ENCODE measurements at regions not wholly inside any gene's neighbourhood (a gene's known extent, or its start where the extent isn't known, plus 50 kb on each side); places are given as distances from the start of the nearest gene placed in this dataset.
"Not testable (repeated sequence)": the region's sequence is repeated elsewhere in the genome, so short reads cannot be mapped to it uniquely, and the experiment has no call there.

DNA sequence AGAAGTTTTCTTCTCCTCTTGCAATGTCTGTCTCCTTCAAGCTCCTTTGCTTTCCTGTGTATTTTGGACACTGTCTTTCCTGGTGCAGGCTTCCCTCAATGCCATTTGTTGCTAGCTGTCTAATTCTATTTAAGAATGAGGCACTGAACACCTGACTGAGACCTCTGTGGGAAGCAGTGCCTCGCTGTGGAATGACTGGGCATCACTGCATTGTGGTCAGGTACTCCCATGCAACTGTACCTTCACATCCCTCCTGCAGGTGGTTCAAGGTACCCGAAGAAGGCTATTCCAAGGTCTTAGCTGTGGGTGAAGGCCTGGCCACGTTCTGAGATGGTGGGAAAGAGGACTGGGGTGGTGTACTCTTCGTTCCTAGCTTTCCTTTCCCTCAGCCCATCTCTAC lies 152.8 kb upstream of the CTAGE1 start:
- no peak for DNase-seq

DNA sequence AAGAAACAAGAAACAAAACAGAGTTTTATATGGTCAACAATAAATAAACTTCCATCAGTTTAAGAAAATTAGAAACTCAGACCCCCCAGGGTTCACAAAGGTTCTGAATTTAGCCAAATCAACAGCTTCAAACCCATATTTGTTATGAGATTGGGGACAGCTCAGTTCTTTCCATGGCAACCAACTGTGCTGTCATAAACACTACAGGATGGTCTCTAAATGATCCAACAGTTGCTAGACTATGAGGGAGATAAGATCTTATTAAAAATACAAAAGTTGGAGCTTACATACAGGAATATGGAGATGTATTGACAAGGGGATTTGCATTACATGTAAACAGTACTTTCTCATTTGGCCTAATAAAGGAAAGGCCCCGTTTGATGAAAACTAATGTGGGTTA lies 154.6 kb upstream of the CTAGE1 start:
- DNase-seq, result peak; percentile 60 to 72

DNA sequence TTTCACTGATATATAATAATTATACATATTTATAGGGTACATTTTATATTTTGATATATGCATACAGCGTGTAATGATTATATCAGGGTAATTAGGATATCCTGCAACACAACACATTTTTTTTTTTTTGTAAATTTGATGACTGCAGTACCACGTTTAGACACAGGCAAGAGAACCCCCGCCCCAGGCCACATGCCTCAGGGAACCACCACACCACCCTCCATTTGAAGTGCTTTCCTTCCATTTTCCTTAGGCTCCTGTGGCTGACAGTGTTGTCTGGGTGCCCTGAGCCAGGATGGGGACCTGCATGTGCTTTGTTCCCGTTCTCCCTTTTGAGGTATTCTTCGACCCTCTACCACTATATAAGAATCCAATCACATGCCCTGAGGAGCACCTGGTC lies 161.6 kb upstream of the CTAGE1 start:
- no peak for DNase-seq

DNA sequence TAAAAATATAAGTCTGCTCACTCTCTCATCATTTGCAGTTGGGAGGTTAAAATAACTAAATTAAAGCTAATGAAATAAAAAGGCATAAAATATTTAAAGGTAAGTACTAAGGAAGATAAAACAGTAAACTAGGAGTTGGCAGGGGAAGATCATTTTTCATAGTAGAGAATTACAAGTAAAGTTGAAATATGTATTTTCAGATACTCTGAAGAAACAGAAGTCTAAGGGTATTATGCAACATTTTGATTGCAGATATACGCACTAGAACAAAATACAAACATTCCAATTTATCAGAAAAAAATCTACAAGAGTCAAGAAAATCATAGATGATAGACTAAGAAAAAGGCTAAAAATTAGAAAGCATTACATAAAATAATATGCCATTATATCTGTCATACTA lies 167.6 kb upstream of the CTAGE1 start:
- no peak for DNase-seq

DNA sequence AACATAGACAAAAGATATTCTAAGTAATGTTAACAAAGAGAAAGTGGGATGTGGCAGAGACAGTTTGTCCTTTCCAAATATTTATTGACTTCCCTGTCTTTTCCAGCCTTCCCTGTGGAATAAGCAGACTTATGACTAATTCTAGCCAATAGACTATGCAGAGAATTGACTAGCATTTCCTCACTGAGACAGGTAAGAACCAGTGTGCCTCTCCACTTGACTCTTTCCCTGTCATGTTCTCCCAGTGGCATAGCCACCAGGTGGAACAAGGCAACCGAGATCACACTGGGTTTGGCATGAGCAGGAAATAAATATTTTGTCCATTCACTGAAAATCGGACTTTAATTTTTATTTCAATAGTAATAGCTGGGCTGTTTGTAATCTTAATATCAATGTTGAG lies 168.1 kb upstream of the CTAGE1 start:
- no peak for DNase-seq

DNA sequence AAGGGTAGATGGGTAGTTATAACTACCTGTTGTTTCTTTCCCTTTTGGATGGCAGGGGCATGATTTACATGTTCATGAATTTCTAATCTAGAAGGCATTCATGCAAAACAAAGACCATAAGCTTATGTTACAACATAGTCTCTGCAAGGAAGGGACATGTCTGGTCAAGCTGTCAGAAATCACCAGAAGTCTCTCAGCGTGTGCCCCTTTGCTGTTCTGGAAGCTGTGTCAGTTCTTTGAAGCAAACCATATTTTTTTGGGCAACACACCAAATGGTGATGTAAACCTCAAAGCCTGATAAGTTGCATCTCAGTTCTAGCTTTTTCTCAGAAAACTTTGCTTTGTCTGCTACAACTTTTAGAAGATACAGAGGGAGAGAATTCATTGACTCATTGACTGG lies 173.5 kb upstream of the CTAGE1 start:
- DNase-seq, result peak; percentile 30 to 65

DNA sequence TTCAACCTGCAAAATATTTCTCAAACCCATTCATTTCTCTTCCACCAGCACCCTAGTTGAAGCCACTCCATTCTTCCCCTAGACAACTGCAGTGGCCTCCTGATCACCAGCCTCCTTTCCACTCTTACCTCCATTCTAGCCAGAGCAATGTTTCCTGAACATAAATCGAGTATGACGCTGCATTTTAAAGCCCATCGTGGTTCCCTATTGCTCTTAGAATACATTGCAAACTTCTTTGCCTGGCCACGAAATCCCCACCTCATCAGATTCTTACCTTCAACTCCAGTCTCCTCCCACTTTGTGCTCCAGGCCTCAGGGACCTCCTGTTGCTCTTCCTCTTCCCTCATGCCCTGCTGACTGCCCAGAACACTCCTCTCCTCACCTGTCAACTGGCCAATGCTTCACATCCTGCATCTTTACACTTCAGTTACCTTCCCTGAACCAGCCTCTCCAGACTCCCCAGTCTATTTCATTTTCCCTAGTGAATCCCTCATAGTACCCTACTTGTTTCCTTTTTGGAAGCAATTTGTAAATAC lies 176.5 kb upstream of the CTAGE1 start:
- DNase-seq, result no peak

DNA sequence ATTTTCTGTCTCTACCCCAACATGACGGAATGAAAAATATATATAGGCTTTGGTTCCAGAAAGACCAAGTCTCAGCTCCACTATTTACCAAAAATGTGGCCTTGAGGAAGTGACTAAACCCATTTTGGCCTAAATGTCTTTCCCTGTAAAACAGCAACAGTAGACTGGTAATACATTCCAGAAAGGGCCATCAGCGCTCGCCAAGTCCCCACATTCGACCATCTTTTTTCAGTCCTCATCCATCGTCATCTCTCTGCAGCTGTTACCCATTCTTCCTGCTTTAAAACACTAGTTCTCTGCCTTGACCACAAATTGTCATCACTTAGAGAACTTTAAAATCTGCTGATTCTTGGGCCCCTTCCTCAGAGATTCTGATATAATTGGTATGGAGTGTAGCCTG lies 183.8 kb upstream of the CTAGE1 start:
- no peak for DNase-seq

DNA sequence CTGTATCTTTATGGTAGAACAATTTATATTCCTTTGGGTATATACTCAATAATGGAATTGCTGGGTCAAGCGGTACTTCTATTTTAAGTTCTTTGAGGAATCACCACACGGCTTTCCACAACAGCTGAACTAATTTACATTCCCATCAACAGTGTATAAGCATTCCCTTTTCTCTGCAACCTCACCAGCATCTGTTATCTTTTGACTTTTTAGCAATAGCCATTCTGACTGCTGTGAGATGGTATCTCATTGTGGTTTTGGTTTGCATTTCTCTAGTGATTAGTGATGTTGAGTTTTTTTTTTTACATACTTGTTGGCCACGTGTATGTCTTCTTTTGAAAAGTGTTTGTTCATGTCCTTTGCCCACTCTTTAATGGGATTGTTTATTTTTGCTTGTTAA lies 184.7 kb upstream of the CTAGE1 start:
- DNase-seq, result not testable (repeated sequence)

DNA sequence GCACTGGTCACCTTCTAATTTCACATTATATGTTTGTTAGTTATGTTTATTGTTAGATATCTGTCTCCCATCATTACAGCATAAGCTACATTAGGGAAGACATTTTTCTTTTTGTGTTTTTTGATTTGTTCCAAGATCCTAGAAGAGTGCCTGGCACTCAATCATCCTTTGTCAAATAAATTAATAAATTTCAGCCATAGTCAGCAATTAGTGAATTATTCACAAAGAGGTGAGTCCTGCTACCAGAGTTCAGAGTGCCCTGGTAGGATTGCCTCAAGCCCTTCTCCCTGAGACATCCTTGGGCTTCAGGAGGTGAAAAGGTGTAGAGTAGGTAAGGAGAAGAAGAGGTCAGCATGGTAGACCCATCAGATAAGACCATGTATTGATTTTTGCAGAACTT lies 186.2 kb upstream of the CTAGE1 start:
- DNase-seq, result no peak

DNA sequence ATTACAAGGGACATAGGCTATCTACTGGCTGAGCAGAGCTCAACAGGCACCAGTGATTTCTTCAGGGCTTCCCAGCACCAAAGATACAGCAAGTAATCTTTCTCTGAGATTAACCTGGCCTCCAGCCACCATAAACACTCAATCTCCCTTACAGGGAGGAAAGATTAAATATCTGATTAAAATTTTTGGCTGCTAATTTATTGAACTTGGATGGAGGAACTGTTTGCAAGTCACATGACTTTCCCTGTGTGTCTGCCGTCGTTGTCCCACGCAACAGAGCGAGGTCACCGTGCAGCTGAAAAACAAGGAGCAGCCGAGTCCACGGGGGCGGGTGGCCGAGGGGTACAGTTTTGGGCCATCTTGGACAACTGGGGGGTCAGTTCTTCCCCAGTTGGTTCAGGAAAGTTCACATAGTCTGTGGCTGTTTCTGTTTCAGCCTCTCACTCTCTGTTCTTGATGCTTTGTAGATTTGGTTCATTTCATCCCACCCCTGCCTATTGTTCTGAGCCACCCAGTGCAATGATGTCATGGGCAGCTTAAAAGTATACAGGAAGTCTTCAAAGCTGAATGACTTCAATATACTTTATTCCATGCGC lies 186.8 kb upstream of the CTAGE1 start:
- no peak for DNase-seq

DNA sequence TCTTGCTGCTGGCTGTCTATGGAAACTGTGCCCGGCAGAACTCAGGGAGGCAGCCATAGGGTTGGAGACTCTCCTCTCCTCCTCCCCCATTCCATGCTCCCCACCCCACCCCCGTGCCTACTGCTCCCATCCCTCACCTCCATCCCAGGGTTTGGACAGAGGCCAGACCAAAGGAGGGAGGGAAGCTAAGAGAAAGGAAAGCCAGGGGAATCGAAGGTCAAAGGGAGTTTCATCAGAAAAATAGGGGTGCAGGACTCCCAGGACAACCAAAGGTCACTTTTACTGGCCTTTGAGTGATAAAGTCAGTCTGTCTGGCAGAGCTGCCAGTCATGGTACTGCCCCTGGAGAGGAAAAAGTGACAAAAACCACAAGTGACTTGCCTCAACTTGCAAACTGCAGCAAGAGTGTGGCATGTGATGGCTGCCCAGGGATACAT lies 187.3 kb upstream of the CTAGE1 start:
- no peak for DNase-seq

DNA sequence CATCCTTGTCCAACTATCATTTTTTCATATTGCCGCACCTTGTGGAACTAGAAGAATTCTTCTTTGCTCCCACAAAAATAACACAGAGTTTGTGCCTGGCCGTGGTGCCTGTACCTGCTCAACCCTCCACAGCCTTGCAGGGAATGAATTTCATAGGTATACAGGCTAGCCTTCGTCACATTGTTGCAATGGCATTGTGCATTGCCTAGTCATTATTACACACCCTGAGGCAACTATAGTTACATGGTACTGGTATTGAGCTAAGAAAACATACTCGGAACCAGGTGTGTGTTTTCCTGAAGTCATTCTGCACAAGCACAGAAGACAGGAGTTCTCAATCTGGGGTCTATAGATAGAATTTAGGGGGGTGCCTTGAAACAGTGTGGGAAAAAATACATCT lies 188.0 kb upstream of the CTAGE1 start:
- DNase-seq, result no peak

DNA sequence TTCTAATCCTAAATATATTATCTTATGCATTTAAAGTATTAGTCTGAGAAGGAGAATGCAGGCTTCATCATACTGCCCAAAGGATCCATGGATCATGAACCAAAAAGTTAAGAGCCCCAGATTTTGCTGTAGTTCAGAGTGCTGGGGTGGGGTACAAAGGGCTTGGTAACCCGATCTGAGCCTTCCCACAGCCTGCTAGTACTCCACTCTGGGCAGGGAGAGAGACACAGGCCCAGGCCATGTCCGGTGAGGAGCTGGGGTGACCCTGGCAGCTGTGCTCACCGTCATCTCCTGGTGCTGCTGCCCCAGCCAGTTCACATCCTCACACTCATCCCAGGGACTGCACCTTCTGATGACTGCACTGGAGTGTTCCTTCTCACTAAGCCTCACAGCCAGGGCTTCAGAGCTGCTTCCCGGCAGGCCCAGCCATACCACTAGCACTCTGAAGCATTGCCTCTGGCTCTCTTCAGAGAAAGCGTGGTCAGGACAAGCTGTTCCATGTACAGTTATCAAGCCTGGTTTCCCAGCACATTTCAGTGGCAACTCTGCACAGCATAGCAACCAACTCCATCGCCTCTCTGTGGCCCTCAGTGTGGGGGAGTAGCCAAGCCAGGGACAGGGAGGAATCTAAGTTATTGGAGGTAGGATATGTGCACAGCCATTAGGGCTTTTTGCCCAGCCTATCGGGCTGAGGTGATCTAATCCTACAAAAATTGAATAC lies 189.0 kb upstream of the CTAGE1 start:
- no peak for DNase-seq

DNA sequence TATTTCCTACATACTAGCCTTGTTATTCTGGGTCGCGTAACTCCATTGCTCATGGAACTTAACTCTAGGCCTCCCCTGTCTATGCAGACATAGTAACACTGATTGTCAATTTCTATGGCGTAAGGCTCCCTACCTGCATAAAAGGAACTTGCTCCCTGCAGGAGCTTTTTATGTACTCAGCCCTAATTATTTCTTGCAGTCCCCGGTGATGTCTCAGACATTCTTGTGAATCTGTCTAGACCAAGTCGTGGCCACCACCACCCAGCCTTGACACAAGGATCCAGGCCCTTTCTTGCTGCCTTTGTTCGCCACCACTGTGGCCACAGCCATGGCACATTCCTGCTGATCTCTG lies 189.5 kb upstream of the CTAGE1 start:
- DNase-seq, result no peak

DNA sequence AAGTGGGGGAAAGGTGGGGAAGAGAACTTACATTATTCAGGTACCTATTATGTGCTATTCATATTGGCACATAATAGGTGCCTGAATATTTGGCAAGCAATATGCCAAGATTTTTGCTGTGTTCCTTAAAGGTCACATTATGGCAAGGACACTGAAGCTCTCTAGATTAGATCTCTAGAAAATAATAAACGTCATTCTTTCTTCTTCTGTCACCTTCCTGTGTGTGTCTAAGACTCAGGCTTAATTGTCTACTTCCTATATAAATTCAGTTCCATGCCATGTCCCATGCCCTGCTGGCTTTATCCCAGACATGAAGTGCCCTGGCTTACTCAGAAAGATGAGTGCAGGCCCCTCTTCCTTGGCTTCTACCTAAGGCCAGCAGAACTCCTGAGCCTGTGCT lies 191.1 kb upstream of the CTAGE1 start:
- DNase-seq, result no peak

DNA sequence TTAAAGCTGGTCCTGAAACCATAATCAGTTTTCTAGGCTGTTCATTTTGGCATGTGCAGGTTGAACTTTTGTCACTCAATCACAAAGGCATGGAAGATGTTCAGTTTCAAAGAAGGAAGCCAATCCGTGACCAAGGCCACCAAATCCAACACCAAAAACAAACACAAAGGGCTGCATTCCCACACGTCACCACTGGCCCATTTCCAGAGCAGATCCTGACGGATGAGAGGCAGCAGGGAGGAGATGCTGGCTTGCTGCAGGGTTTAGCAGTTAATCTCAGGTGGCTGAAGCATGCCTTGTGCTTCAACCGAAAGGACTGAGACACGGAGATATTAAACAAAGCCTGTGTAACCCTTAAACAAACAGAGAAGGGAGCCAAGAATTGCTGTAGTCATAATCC lies 191.9 kb upstream of the CTAGE1 start:
- no peak for DNase-seq

DNA sequence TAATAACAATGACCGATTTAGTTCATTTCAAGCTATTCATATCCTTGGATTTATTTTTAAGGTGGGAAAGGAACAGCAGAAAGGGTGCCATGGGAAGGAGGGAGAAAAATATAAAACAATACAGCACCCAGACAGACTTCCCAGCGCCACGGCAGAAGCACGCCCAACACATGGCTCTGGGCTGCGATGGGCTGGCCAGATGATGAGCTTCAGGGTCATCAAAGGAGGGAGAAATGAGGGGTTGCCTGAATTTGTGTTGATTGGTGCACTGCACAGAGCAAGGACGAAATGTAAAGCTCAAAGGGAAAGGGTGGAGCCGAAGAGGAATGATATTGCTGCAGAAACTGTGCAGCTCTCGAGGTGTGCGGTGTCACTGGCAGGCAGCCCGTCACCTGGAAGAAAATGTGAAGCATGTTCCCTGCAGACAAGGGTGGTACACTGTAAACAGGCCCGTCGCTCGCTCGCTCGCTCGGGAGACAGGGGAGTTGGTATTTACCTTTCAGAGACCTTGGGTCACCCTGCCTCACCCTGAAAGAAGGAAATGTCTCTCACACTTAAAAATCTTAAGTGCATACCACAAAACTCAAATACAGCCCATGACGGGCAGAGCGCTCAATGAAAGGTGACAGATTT lies 195.5 kb upstream of the CTAGE1 start:
- DNase-seq, result no peak

DNA sequence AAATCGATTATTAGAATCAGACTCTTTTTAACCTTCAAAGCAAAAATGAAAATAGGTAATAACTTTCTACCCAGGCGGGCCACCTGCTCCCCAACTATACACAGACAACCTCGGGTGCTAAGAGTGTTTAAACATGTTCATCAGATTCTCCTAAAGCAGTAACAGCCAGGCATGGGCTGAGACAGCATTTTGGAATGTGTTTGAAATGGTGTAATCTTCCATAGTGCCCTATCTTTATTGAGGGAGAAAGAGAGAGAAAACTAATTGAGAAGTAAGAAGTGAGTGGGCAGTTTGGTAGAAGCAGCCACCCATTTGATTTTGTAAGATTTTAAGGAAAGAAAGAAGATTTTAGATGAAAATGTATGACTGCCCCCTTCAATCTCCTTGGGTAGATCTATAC lies 196.1 kb upstream of the CTAGE1 start:
- no peak for DNase-seq

DNA sequence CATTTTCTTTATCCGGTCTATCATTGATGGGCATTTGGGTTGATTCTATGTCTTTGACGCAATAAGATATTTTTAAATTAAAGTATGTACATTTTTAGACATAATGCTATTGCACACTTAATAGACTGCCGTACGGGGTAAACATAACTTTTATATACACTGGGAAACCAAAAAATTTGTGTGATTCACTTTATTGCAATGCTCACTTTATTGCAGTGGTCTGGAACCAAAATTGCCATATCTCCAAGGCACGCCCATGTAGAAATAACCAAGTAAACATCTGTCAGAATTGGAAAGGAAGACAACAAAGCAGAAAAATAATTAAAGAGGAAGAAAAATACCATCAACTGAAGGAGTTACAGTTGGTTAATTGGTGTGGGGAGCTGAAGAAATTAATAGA lies 205.8 kb upstream of the CTAGE1 start:
- no peak for DNase-seq

DNA sequence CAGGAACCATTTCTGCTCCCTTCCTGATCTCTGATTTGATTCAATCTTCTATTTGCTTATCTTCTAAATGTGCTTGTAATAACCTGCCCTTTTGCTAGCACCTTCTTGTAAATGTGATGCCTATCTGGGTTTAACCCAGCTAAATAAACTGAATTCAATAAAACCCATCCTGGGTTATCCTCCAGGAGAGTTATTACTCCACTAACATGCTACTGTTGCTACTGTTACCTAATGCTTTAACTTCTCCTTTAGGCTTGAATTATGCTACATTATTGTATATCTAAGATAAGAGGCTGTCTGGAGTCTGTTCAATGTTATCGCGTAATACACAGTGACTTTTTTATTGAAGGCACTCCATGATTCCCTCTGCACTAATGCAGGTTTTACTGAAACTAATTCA lies 206.5 kb upstream of the CTAGE1 start:
- DNase-seq, result no peak

DNA sequence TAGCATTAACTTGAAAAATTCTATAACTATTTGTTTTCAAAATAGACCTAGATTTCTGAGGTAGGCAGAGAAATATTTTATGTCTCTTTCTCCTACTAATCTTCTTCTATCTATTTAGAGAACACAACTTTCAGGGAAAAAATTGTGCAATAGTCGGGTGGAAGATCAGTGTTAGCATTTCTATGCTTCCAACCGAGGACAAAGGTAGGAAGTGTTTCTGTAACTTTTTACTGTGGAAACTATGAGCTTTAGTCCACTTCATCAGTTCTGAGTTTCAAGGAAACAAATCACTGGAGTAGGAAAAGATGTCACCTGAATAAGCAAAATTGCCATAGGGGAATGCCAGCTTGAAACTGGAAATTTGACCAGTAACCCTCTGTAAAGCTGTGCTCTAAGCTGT lies 207.7 kb upstream of the CTAGE1 start:
- no peak for DNase-seq

DNA sequence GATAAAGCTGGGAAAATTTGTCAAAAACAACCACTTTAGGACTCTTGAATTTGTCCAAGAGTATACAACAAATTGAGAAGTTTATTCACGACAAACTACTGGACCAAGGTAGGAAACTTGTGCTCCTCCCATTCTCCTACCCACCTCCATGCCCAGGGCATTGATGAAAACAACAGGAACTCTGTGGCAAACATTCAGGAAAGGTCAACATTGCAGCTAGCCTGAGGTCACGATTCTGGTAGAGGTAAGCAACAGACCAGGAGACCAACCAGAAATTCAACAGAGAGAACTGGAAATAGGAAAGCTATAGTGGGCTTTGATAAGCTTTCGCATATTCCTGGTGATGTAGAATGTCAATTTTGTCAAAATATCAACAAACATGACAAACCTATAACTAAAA lies 209.1 kb upstream of the CTAGE1 start:
- no peak for DNase-seq

DNA sequence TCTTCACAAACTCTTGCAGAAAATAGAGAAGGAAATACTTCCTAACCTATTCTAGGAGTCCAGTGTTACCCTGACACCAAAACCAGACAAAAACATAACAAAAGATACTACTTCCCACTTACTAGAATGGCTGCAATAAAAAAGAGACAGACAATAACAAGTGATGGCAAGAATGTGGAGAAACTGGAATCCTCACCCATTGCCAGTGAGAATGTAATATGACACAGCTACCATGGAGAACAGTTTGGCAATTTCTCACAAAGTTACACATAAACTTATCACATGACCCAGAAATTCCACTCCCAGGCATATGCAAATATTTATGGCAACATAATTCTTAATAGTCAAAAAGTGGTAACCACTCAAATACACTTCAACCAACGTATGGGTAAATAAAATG lies 209.8 kb upstream of the CTAGE1 start:
- DNase-seq, result peak in 1 of 2 experiments; percentile 1

Measured in NCI-H526 (cell line).